ENCODE measurements at regions not wholly inside any gene's neighbourhood (a gene's known extent, or its start where the extent isn't known, plus 50 kb on each side); places are given as distances from the start of the nearest gene placed in this dataset.
A peak's percentile ranks its signal among the peaks of the same experiment; 100 is the strongest.

DNA sequence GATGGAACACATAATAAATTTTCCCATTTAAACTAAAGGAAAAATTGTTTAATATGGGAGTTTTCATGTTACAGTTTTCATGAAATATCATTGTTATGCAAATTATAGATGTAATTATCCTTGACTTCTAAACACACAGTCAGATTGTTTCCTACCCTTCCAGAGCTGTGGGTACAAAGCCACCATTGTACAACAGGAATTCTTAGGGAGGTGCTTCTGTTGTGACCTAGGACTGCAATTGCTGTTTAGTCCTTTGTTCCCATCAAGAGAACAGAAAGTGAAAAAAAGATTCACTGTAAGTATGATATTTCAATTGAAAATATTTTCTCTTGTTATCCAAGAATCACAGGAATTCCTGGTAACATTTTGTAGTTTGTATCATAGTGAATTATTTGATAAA lies 455.3 kb upstream of the NAALADL2 start:
- DNase-seq: no peak

DNA sequence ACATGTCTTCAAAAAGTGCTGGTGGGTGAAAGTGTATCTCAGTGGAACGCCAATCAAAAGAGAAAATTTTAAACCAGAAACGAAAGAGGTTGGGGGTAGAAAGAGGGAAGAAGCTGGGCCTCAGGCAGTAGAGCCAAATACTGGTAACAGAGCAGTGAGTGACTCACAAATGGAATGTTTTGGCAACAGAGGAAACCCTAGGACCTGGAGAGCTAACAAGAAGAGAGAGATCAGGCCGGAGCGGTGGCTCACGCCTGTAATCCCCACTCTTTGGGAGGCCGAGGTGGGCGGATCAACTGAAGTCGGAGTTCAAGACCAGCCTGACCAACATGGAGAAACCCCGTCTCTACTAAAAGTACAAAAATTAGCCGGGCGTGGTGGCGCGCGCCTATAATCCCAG lies 450.8 kb upstream of the NAALADL2 start:
- DNase-seq: no peak

- no peak for DNase-seq
Measured at GRCh38 chr3:174409086-174409743, 449.9 kb upstream of the NAALADL2 start.

- DNase-seq: no peak
Measured at GRCh38 chr3:174413062-174413912, 445.8 kb upstream of the NAALADL2 start.

GRCh38 chr3:174414902-174415301 lies 444.2 kb upstream of the NAALADL2 start:
- DNase-seq: no peak

DNA sequence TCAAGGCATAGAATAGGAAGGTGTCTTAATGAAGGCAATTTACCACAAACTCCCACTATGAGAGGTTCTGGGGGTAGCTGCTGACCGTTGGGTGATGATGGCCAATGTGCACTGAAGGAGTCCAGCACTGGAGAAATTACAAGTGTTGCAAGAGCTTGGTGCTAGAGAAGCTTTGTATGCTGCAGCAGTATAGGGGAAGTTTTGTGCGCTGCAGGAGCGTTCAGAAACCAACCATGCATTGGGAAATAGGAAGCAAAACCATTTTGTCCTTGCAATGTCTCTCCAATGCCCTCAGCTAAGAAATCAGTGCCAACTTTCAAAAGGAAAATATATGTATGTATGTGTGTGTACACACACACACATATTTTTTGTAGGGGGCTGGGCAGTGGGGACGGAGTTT lies 441.6 kb upstream of the NAALADL2 start:
- DNase-seq: peak in 1 of 3 donors; percentile 8

GRCh38 chr3:174419216-174419615 lies 439.9 kb upstream of the NAALADL2 start:
- peak in 1 of 3 donors; percentile 13 for DNase-seq

- DNase-seq: no peak
Measured at GRCh38 chr3:174423936-174424335, 435.2 kb upstream of the NAALADL2 start.

- no peak for DNase-seq
Measured at GRCh38 chr3:174424656-174425055, 434.5 kb upstream of the NAALADL2 start.

DNA sequence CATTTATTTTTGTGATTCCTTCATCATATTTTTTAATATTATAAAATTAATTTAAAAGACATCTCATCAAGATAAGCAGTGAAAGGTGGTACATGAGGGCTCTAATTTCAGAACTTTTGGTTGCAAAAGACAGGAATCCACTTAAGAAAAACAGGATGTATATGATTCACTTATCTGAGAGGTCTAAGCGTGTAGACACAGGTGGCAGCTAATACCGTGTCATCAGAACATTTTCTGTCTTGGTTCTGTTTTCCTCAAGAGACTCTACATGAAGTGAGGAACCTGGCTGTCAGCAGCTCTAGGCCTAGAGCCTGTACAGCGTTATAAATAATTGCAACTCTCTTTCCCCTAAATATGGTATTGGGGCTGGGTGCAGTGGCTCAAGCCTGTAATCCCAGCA lies 433.7 kb upstream of the NAALADL2 start:
- no peak for DNase-seq

- DNase-seq: peak in 1 of 3 donors; percentile 34
Measured at GRCh38 chr3:174430986-174431385, 428.1 kb upstream of the NAALADL2 start.

DNA sequence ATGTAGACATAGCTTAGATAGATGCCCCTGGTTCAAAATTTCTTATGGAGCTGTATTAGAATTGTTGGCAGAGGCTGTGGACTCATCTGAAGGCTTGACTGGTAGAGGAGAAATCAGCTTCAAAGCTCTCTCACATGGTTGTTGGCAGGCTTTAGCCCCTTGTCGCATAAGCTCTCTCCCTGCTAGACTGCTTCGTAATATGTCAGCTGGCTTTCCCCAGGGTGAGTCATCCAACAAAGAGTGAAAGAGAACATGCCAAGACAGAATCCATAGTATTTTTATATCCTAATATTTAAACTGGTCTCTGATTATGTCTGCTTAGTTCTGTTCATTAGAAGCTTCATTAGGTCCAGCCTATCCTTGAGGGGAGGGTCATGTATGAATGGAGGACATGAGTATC lies 427.4 kb upstream of the NAALADL2 start:
- no peak for DNase-seq

DNA sequence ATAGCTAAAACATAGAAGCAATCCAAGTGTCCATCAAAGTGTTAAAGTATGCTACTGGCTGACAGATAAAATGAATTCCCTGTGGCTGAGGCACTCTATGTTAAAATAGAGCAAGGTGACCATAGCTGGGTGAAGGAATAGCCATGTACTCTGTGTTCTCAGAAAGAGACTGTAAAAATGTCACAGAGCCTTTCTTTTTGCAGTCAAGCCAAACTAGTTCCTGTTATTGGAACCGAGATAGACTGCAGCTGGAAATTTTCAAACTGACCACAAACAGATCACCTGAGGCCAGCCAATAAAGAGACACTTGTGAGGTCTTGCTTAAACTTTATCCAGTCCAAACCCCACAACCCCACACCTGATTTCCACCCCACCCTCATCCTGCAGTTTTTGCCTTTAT lies 422.8 kb upstream of the NAALADL2 start:
- peak; percentile 22 to 67 (median 29) for DNase-seq

GRCh38 chr3:174438501-174439145 lies 420.5 kb upstream of the NAALADL2 start:
- DNase-seq: peak; percentile 12 to 53 (median 22)

- DNase-seq: peak; percentile 88 to 97 (median 95)
Measured at GRCh38 chr3:174439331-174440252, 419.5 kb upstream of the NAALADL2 start.

GRCh38 chr3:174440253-174440701 lies 418.9 kb upstream of the NAALADL2 start:
- DNase-seq: peak in 1 of 3 donors; percentile 66

DNA sequence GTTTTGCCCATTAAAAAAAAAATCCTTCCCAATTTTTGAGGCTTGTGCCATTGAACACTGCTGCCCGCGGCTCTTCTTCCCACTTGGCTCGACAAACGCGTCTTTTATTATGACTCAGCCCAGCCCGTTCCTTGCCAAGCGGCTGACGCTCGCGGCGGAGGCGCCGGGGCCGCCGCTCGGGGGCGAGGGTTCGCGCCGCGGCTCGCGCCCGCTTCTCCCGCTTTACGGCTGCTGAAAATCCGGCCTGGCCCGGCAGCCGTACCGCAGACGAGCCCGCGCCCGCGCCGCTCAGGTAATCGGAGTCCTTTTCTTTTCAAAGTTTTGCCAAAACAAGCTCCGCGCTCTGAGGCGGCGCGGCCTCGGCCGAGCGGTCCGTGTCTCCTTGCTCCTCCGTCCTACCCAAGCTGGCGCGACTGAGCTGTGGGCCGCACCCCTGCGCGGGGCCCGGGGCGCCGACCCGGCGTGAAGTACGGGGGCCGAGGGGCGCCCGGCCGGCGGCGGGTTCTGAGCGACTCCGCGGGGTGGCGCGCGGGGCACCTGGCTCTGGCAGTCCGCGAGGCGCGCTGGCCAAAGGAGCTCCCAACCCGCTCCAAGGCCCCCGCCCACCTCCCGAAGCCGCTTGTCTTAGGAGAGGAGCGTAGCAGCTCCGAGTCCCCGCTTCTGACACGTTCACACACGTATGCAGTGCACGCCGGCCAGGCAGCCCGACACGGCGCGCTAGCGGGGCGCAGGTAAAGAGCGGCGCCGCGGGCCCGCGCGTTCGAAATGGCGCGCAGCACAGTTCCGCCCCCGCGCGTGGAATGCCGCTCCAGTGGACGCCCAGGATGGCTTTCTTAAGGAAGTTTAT lies 418.2 kb upstream of the NAALADL2 start:
- DNase-seq: peak; percentile 92 to 97 (median 94)

DNA sequence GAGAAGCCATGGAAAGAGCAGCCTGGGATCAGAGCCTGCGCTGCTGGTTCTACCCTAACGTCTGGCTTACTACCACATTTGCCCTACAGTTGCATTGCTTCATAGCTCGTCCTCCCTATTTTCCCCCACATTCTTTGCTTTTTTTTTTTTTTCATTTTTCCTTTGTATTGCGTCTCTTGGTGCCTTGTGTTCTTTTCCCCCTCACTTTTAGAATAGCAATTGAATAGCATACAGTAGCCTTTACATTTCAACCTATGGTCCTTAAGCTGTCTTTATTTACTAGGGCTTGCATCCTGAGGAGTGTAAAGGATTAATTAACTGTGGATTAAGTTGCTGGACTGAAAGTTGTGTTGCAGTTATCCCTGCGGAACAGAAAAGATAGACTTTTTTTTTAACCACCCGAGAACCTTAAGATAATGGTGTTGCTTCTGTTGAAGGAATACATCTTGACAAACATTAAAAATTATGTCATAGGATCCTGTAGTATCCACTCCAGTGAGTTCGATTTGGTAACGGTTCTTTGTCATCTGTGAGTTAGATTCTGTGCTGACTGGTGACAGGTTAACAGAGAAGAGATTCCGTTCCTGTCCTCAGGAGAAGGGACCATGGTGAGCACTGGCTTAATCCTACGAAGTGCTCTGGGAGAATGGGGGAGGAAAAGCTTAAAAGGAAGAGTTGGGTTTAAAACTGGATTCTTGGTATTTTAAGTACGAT lies 417.4 kb upstream of the NAALADL2 start:
- DNase-seq: peak; percentile 33 to 76 (median 50)

DNA sequence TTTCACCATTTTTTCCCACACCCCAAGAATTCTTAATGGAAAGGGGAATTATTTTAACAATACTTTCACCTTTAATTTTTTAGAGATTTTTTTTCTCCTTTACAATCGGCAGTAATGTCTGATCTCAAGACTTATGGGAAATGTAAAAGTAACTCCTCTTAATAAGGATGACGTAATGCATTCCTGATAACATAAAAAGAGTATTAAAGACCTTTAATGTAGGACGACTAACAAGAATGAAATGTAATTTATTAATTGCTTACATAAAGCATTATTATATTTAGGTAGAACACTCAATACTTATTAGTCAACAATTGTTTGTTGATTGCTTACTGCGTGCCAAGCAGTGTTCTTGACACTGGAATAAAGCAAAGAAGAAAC lies 416.8 kb upstream of the NAALADL2 start:
- DNase-seq: no peak

- no peak for DNase-seq
Measured at GRCh38 chr3:174444391-174444790, 414.7 kb upstream of the NAALADL2 start.

Measured in muscle of back (tissue), 3 donors.